ENCODE measurements at regions not wholly inside any gene's neighbourhood (a gene's known extent, or its start where the extent isn't known, plus 50 kb on each side); places are given as distances from the start of the nearest gene placed in this dataset.

DNA sequence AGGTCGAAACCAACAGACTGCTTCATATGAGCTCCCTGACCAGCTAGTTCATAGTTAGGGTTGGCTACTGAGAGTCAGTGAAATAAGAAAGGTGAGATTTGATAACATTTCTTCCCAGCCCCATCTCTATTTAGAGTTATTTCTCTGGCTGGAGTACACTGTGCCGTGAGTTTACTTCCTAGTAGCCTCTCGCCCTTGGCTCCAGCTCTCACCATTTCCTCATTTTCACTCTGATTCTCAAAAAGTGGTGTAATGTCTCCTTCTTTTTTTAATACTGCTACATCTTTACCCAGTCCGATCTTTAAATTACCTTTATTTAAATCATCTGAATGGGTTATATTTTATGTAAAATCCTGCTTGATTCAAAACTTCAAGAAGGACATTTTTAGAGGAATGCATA is 100.4 kb upstream of the FAM174A start:
- Histone ChIP-seq H4K20me1 (ENCODE audit: insufficient read depth, low read length) (no peaks in the 10 kb centered on the region), H3K9me3 (replicated peaks; ENCODE audit: insufficient read depth, low read length) (no peaks in the 10 kb centered on the region), H2AFZ (ENCODE audit: low read length) (no peak overlapping the region), H3K9ac (ENCODE audit: low read length) (no peak overlapping the region), H3K79me2 (ENCODE audit: low read length) (no peaks in the 10 kb centered on the region), H3K36me3 (replicated peaks; ENCODE audit: insufficient read depth, low read length) (no peaks in the 10 kb centered on the region), H3K9me2 (replicated peaks; ENCODE audit: insufficient read depth, low read length) (no peaks in the 10 kb centered on the region), H3K27me3 (replicated peaks; ENCODE audit: insufficient read depth, low read length) (no peaks in the 10 kb centered on the region), H3K4me3 (ENCODE audit: low read length) (no peak overlapping the region), H3K4me2 (ENCODE audit: low read depth, low read length) (no peak overlapping the region), H3K27ac (ENCODE audit: low read length) (no peak overlapping the region), H3F3A (ENCODE audit: insufficient read depth, low read length) (no peaks in the 10 kb centered on the region), H3K4me1 (ENCODE audit: low read length) (no peaks in the 10 kb centered on the region)
- TF ChIP-seq, protein P1, sequence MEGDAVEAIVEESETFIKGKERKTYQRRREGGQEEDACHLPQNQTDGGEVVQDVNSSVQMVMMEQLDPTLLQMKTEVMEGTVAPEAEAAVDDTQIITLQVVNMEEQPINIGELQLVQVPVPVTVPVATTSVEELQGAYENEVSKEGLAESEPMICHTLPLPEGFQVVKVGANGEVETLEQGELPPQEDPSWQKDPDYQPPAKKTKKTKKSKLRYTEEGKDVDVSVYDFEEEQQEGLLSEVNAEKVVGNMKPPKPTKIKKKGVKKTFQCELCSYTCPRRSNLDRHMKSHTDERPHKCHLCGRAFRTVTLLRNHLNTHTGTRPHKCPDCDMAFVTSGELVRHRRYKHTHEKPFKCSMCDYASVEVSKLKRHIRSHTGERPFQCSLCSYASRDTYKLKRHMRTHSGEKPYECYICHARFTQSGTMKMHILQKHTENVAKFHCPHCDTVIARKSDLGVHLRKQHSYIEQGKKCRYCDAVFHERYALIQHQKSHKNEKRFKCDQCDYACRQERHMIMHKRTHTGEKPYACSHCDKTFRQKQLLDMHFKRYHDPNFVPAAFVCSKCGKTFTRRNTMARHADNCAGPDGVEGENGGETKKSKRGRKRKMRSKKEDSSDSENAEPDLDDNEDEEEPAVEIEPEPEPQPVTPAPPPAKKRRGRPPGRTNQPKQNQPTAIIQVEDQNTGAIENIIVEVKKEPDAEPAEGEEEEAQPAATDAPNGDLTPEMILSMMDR (IDR thresholded peaks at IDR 0.05; ENCODE audit: low read length): no peak
- TF ChIP-seq EZH2 (optimal IDR thresholded peaks at IDR 0.05; ENCODE audit: low read depth, low read length): no peak
- no peak for TF ChIP-seq EZH2phosphoT487 (IDR thresholded peaks at IDR 0.05; ENCODE audit: low read length)
- DNase-seq: no peak

DNA sequence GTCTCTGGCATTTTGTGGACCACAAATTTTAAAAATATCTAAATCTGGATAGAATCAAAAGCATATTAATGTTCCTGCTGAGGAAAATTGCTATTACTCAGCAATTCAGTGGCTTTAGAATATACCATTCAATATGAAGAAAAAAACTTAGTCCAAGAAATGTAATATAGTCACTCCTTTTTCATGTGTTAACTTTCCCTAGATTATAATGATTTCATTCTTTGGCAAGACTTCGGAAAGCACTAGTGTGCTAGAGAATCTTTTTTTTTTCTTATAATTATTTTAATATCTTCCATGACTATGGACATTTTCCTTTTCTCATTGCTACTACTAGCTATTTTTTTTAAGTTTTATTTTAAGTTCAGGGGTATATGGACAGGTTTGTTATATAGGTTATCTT is 102.4 kb upstream of the FAM174A start:
- no peaks in the 10 kb centered on the region for H3K9me3 ChIP-seq (replicated peaks; ENCODE audit: insufficient read depth, low read length)
- H3K9ac ChIP-seq (ENCODE audit: low read length): no peak overlapping the region
- TF ChIP-seq EZH2 (optimal IDR thresholded peaks at IDR 0.05; ENCODE audit: low read depth, low read length) (no peak), EZH2phosphoT487 (IDR thresholded peaks at IDR 0.05; ENCODE audit: low read length) (no peak)
- TF ChIP-seq, protein P1 (IDR thresholded peaks at IDR 0.05; ENCODE audit: low read length): no peak

DNA sequence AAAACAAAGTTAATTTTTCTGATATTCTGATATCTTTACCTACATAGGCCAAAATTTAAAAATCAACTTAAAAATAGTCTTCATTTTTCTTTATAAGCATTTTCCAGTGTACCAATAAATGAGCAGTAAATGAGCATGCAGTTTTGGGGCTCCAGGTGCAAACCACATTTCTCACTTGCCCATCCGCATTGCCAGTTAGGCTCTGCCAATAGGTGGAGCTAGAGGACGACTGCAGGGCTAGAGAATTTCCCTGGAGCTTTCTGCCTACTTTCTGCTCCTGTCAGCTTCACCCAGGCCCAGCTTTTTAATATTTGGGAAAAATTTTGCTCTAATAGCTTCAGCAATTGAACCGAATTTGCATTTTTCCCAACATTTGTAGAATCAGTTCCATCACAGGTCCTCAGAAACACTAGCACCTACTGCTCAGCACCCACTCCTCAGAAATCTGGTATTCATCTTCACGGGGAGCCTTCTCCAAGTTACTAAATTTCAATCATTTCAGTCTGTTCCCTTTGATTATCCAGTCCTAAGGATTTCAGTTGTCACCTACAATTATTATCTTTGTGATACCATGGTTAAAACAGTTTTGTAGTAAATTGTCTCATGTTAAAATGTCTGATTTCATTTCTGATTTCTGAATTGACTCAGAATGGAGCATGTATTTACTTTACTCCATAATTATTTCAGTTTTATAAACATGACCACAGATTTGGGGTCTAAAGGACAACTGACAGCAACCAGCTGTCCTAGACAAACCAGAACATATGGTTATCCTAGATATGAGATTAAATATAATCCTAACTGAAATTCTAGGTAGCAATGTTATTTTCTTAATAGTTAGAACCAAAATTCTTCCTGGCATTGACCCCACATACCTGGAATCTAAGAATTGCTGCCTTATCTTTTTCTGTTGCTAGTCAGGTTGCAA is 104.6 kb upstream of the FAM174A start:
- Histone ChIP-seq H3K79me2 (ENCODE audit: low read length) (no peaks in the 10 kb centered on the region), H3K9me2 (replicated peaks; ENCODE audit: insufficient read depth, low read length) (no peaks in the 10 kb centered on the region), H2AFZ (ENCODE audit: low read length) (no peak overlapping the region), H3K4me2 (ENCODE audit: low read depth, low read length) (no peak overlapping the region), H3K36me3 (replicated peaks; ENCODE audit: insufficient read depth, low read length) (no peaks in the 10 kb centered on the region), H3K9me3 (replicated peaks; ENCODE audit: insufficient read depth, low read length) (no peaks in the 10 kb centered on the region), H3K4me3 (ENCODE audit: low read length) (no peak overlapping the region), H3F3A (ENCODE audit: insufficient read depth, low read length) (no peaks in the 10 kb centered on the region), H4K20me1 (ENCODE audit: insufficient read depth, low read length) (no peaks in the 10 kb centered on the region), H3K4me1 (ENCODE audit: low read length) (no peaks in the 10 kb centered on the region), H3K9ac (ENCODE audit: low read length) (no peak overlapping the region), H3K27ac (ENCODE audit: low read length) (no peak overlapping the region), H3K27me3 (replicated peaks; ENCODE audit: insufficient read depth, low read length) (no peaks in the 10 kb centered on the region)
- DNase-seq: peak; percentile 52
- TF ChIP-seq, protein P1 (IDR thresholded peaks at IDR 0.05; ENCODE audit: low read length): peak; percentile 95
- no peak for TF ChIP-seq EZH2 (optimal IDR thresholded peaks at IDR 0.05; ENCODE audit: low read depth, low read length)
- no peak for TF ChIP-seq EZH2phosphoT487 (IDR thresholded peaks at IDR 0.05; ENCODE audit: low read length)

More for the DNA sequence above, 102.4 kb upstream of the FAM174A start:
- H3F3A ChIP-seq (ENCODE audit: insufficient read depth, low read length): no peaks in the 10 kb centered on the region
- no peaks in the 10 kb centered on the region for H3K36me3 ChIP-seq (replicated peaks; ENCODE audit: insufficient read depth, low read length)
- no peaks in the 10 kb centered on the region for H3K27me3 ChIP-seq (replicated peaks; ENCODE audit: insufficient read depth, low read length)
- H3K4me1 ChIP-seq (ENCODE audit: low read length): no peaks in the 10 kb centered on the region
- H3K27ac ChIP-seq (ENCODE audit: low read length): no peak overlapping the region
- H3K4me2 ChIP-seq (ENCODE audit: low read depth, low read length): no peak overlapping the region
- no peak for DNase-seq
- H3K79me2 ChIP-seq (ENCODE audit: low read length): no peaks in the 10 kb centered on the region
- no peaks in the 10 kb centered on the region for H4K20me1 ChIP-seq (ENCODE audit: insufficient read depth, low read length)
- no peaks in the 10 kb centered on the region for H3K9me2 ChIP-seq (replicated peaks; ENCODE audit: insufficient read depth, low read length)
- no peak overlapping the region for H3K4me3 ChIP-seq (ENCODE audit: low read length)
- H2AFZ ChIP-seq (ENCODE audit: low read length): no peak overlapping the region

All from MM.1S (cell line).